Neural cell (in vitro differentiated cells): ENCODE measurements at regions not wholly inside any gene's neighbourhood (a gene's known extent, or its start where the extent isn't known, plus 50 kb on each side); places are given as distances from the start of the nearest gene placed in this dataset.

Experiments used
- CTCF ChIP-seq: fragments of 450-650 bp; IDR thresholded peaks from 2 replicates; pipeline ENCODE4 v1.5.1; 2014; ENCODE audit warnings: antibody characterized with exemption, mild to moderate bottlenecking, moderate library complexity; ENCODE audit not compliant: poor library complexity, severe bottlenecking
- EZH2 ChIP-seq: fragments of 200-600, 300-800 bp; shearing (Covaris generic), sonication (generic); IDR thresholded peaks from 2 replicates; pipeline ENCODE4 v1.6.1; 2014; ENCODE audit warnings: antibody characterized with exemption, low read length, borderline replicate concordance, mild to moderate bottlenecking; ENCODE audit not compliant: insufficient read depth, poor library complexity, severe bottlenecking

- TF ChIP-seq CTCF = no peak
- no peak for TF ChIP-seq EZH2
These were observed 385.1 kb upstream of the MAF start for GRCh38 chr16:79985606-79986005.
